ENCODE measurements at regions not wholly inside any gene's neighbourhood (a gene's known extent, or its start where the extent isn't known, plus 50 kb on each side); places are given as distances from the start of the nearest gene placed in this dataset.

- peak; percentile 76 for DNase-seq (ENCODE audit: low spot score)
These were observed 109.4 kb upstream of the ATF7IP start for GRCh38 chr12:14256121-14256520.

GRCh38 chr12:14256555-14257169 lies 108.8 kb upstream of the ATF7IP start:
- DNase-seq (ENCODE audit: low spot score) = peak; percentile 84

DNA sequence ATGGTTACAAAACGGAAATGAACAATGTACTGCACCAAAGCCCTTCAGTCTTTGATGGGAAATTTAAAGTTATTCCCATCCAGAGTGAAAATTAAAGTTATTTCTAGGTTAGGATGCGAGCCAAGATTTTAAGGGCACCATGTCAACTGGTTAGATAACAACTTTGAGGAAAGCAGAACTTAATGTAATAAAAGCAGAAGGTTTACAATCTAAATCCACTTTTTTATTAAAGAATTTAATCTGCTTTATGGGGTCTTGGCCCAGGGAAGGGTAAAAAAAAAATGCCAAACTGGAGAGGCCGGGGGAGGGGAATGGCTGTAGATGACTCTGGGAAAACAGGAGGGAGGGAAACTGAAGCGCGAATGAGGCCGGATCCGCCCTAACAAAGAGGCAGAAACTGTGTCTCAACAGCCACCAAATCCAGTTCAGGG lies 108.2 kb upstream of the ATF7IP start:
- DNase-seq (ENCODE audit: low spot score) = no peak

DNA sequence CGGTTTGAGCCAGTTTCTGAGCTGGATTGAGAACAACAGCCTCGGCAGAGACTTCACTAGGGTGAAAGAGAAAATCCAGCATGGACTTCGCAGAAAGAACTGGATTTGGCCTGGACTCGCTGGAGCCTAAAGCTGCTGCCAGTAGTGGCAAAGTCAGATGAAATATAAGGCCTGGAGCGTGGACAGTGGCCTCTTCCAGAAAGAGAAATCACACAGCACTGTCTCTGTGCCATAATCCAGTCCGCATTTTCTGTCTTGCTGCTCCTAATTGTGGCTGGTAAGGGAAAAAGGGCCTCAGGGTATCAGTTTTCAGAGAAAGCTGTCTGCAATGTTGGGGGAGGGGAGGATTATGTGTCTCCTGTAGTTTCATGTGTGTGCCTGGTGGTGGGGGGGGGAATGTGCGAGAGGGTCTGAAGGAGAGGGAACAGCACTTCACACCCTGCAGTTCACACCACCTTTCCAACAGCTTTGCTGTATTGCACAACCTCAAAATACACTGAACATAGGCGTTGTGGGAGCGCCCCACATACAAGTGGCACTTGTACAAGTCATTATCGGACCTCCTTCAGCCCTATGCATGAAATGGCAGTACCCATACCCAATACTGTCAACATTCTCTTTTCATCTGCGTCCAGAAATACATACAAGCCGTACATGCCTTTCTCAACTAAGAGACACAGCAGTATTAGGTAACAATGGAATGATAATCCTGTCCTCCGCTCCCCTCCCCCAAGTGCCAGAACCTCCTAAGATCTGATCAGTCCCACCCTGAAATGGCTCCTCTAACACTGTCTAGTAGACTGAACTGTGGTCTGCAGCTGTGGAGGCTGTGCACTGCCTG lies 107.5 kb upstream of the ATF7IP start:
- peak; percentile 87 for DNase-seq (ENCODE audit: low spot score)

GRCh38 chr12:14258575-14258940 lies 106.9 kb upstream of the ATF7IP start:
- DNase-seq (ENCODE audit: low spot score) = no peak

GRCh38 chr12:14259481-14260010 lies 105.9 kb upstream of the ATF7IP start:
- no peak for DNase-seq (ENCODE audit: low spot score)

DNA sequence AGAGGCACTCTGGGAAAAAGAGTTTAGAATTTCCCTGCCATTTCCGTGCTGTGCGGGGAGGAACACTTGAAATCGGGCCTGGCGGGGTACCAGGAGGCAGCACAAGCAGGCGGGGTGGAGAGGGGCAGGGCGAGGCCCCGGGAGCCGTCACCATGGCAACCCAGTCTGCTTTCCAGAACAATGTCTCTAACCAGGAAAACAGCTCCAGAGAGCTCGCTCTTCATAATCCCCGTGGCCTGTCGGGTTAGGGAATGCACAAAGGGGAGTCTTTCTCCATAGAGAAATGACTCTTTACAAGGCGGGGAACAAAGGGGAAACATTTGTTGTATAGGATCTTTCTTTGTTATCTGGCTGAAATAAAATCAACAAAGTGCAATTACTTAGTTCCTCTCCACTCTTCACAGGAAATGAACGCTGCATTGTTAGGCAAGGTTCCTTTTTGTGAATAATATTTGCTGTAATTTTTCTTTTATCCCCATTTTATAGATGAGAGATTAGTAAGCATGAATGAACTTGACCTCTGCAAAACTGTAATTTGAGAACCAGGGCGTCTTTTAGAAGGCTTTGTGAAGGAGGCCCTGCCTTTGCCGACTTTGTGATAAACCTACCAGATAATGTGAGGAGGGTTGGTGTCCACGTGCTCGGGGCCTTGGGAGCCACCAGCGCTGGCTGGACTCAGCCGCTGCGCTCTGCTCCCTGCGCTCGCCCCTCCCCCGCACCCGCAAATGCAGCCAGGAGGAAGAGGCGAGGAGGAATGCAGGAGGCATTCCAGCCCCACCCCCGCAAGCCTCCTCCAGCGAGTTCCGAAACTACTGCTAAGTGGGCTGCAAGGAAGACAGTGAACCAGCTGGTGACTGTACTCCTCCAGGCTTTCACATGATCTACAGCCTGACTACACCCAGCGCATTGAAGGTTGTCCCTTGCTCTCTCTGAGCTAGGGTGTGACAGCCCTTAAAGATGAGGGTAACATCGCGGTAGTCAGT lies 105.2 kb upstream of the ATF7IP start:
- no peak for DNase-seq (ENCODE audit: low spot score)

GRCh38 chr12:14261096-14261495 lies 104.4 kb upstream of the ATF7IP start:
- DNase-seq (ENCODE audit: low spot score) = no peak

DNA sequence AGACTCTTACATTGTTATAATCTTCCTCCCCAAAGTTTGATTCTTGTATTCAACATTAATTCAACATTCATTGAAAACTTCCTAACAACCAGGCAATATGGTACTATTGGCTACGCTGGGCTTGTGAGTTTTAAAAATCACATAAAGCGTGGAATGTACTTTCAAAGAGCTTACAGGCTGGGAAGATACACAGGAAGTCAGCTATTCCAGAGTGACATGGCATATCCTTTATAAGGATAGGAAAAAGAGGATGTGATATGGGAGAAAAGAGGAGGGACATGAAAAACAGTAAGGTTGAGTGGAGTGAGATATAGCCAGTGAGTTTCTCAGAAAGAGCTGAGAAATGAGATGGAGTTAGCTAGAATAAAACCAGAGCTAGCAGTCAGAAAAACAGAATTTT lies 103.6 kb upstream of the ATF7IP start:
- DNase-seq (ENCODE audit: low spot score) = no peak

GRCh38 chr12:14262771-14263511 lies 102.5 kb upstream of the ATF7IP start:
- DNase-seq (ENCODE audit: low spot score) = no peak

DNA sequence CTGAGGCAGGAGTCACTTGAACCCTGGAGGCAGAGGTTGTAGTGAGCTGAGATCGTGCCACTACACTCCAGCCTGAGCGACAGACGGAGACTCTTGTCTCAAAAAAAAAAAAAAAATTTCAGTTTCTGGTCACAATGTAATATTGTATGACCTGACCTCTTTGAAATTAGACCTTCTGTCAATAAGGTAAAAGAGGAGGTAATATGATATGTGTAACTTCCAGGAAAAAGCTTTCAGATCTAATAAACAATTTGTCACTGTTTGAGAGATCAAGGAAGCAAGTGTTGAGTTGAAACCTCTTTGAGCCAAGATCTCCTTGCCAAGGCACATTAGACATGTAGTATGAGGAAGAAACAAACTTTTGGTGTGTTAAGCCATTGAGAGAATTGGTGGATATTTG lies 101.7 kb upstream of the ATF7IP start:
- no peak for DNase-seq (ENCODE audit: low spot score)

- no peak for DNase-seq (ENCODE audit: low spot score)
These were observed 101.2 kb upstream of the ATF7IP start for GRCh38 chr12:14264316-14264715.

GRCh38 chr12:14264778-14265177 lies 100.7 kb upstream of the ATF7IP start:
- no peak for DNase-seq (ENCODE audit: low spot score)

DNA sequence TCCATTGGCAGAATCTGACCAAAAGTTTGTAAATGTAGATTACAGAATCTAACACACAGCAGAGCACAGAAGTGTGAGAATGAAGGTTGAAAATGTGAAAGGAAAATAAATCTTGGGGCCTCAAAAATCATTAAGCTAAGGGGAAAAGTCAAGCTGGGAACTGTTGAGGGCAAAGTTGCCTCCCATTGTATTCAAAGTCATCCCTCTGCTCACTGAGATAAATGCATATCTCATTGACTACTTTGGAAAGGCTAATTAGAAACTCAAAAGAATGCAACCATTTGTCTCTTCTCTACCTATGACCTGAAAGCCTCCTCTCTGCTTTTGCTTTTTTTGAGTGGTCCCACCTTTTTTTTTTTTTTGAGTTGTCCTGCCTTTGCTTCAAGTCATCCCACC lies 97.4 kb upstream of the ATF7IP start:
- no peak for DNase-seq (ENCODE audit: low spot score)

DNA sequence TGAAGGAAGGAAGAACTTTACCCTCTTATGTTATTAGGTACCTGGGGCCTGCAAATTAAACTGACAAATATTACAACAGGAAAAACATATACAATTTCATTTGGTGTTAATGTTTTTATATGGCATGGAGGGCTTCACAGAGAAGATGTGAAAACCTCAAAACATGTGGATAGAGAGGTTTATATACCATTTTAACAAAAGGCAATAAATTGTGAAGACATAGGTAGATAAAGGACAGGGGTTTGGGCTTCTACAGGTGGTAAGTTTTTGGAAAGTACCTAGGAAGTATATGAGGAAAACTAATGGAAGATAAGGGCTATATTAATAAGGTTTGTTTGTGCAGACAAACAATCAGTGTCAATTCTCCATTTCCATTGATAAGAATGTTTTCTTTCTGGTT lies 95.1 kb upstream of the ATF7IP start:
- DNase-seq (ENCODE audit: low spot score) = no peak

GRCh38 chr12:14272956-14273912 lies 92.2 kb upstream of the ATF7IP start:
- DNase-seq (ENCODE audit: low spot score) = no peak

DNA sequence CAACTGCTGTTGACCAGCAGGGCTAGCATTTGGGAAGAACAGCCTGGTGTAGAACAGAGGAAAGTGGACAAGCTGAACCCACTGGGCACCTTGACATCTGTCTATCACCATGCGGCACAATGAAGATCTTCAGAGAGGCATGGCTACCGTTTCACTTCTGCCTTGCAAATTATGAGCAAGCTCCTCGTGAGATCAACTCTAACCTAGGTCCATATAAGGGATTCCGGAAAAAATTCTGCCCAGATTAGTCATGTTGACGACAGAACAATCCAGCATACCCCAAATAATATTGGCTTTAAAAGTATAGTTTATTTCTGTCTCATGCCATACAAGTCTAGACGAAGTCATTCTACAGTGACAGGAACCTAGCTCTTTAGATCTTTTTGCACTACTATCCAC lies 91.6 kb upstream of the ATF7IP start:
- no peak for DNase-seq (ENCODE audit: low spot score)

DNA sequence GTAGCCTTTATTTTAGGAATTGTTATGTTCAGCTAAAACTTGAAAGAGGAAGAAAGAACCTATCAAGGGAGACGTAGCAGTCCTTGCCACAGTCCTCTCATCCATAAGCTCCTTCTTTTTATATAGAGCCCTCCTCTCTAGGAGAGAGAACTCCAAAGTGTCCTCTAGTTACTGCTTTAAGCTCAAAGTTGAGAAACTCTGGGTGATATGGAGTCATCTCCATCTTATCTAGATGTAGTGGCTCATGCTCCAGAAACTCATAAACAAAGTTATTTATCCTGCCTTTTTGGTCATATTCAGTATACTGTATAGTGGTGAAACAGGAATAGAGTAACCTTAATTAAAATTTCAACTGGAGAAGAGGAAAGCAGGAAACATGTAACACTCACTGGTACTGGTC lies 90.4 kb upstream of the ATF7IP start:
- DNase-seq (ENCODE audit: low spot score) = no peak

GRCh38 chr12:14275886-14276285 lies 89.6 kb upstream of the ATF7IP start:
- no peak for DNase-seq (ENCODE audit: low spot score)

GRCh38 chr12:14278294-14278953 lies 87.1 kb upstream of the ATF7IP start:
- DNase-seq (ENCODE audit: low spot score) = no peak

All from CD4-positive, alpha-beta T cell treated with Interleukin-6 at 100 ng/mL for 8 hours (primary cell).